NCI-H1105 (cell line): ENCODE measurements at regions not wholly inside any gene's neighbourhood (a gene's known extent, or its start where the extent isn't known, plus 50 kb on each side); places are given as distances from the start of the nearest gene placed in this dataset.

Experiments used
- DNase-seq: peaks from one replicate; lab custom pipeline; 2025; lab: John Stamatoyannopoulos, UW

DNA sequence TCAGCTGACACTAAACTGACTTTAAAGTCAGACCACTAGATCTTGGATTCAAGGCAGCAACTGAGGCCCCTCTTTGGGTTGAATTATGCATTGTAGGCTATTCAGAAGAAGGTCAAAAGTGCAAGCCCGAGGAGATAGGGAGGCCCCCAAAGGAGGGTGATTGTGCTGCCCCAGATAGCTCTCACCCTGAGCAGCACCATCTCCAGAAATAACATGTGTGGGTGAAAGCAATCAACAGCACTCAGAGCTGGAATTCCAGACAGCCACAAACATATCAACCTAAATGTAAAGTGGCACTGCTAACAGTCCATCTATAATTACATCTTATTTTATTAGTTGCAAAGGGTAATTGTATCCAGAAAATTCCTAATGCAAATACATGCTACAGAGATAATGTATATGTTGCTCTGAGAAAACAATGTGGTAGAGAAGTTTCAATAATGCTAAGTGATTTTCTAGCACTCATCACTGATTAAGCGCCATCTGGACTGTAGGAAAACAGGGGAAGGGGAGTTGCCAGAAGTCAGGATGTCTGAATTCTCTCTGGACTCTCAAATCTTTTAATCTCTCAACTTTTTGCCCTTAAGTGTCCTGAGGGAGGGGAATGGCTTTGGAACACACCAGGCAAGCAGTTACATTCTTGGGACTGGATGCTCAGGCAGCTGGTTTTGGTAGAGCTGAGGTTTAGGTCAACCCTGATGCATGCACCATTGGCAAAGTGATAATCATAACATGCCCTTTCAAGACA, 61.8 kb upstream of the SFRP2 start:
- DNase-seq = no peak

- no peak for DNase-seq
Observed at GRCh38 chr4:153844144-153844543, 55.3 kb upstream of the SFRP2 start.
